ENCODE measurements at regions not wholly inside any gene's neighbourhood (a gene's known extent, or its start where the extent isn't known, plus 50 kb on each side); places are given as distances from the start of the nearest gene placed in this dataset.

- TF ChIP-seq, protein P1, sequence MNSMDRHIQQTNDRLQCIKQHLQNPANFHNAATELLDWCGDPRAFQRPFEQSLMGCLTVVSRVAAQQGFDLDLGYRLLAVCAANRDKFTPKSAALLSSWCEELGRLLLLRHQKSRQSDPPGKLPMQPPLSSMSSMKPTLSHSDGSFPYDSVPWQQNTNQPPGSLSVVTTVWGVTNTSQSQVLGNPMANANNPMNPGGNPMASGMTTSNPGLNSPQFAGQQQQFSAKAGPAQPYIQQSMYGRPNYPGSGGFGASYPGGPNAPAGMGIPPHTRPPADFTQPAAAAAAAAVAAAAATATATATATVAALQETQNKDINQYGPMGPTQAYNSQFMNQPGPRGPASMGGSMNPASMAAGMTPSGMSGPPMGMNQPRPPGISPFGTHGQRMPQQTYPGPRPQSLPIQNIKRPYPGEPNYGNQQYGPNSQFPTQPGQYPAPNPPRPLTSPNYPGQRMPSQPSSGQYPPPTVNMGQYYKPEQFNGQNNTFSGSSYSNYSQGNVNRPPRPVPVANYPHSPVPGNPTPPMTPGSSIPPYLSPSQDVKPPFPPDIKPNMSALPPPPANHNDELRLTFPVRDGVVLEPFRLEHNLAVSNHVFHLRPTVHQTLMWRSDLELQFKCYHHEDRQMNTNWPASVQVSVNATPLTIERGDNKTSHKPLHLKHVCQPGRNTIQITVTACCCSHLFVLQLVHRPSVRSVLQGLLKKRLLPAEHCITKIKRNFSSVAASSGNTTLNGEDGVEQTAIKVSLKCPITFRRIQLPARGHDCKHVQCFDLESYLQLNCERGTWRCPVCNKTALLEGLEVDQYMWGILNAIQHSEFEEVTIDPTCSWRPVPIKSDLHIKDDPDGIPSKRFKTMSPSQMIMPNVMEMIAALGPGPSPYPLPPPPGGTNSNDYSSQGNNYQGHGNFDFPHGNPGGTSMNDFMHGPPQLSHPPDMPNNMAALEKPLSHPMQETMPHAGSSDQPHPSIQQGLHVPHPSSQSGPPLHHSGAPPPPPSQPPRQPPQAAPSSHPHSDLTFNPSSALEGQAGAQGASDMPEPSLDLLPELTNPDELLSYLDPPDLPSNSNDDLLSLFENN (IDR thresholded peaks at IDR 0.05; ENCODE audit: low read depth in 2 of 2, low read length in 2 of 2) = no peak
- TF ChIP-seq ZNF586 (CRISPR knock-in tag; conservative IDR thresholded peaks at IDR 0.05) = no peak
- no peak for TF ChIP-seq SREBF1 (IDR thresholded peaks at IDR 0.05; ENCODE audit: borderline replicate concordance, low read depth, low read length)
- no peak for TF ChIP-seq RBM17 (IDR thresholded peaks at IDR 0.05; ENCODE audit: borderline replicate concordance, low read depth, low read length)
- TF ChIP-seq, protein P2, sequence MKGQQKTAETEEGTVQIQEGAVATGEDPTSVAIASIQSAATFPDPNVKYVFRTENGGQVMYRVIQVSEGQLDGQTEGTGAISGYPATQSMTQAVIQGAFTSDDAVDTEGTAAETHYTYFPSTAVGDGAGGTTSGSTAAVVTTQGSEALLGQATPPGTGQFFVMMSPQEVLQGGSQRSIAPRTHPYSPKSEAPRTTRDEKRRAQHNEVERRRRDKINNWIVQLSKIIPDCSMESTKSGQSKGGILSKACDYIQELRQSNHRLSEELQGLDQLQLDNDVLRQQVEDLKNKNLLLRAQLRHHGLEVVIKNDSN (CRISPR knock-in tag; IDR thresholded peaks at IDR 0.05) = no peak
- no peak for TF ChIP-seq KLF10 (CRISPR knock-in tag; IDR thresholded peaks at IDR 0.05)
- TF ChIP-seq E2F4 (CRISPR knock-in tag; IDR thresholded peaks at IDR 0.05; ENCODE audit: low read depth) = no peak
- no peak for TF ChIP-seq ZNF408 (CRISPR knock-in tag; IDR thresholded peaks at IDR 0.05; ENCODE audit: low read depth)
- TF ChIP-seq ZNF224 (CRISPR knock-in tag; IDR thresholded peaks at IDR 0.05) = no peak
- no peak for TF ChIP-seq KDM1A (IDR thresholded peaks at IDR 0.05)
- TF ChIP-seq RB1 (IDR thresholded peaks at IDR 0.05; ENCODE audit: low read depth) = no peak
- no peak for TF ChIP-seq EP400 (IDR thresholded peaks at IDR 0.05)
- no peak for TF ChIP-seq RBBP5 (IDR thresholded peaks at IDR 0.05; ENCODE audit: borderline replicate concordance, insufficient read depth, low read length, poor library complexity, severe bottlenecking)
These were observed 146.7 kb upstream of the FNDC3A start (continued) for GRCh38 chr13:48828962-48829411.

Data from K562 (cell line).